ENCODE measurements at regions not wholly inside any gene's neighbourhood (a gene's known extent, or its start where the extent isn't known, plus 50 kb on each side); places are given as distances from the start of the nearest gene placed in this dataset.
A peak's percentile ranks its signal among the peaks of the same experiment; 100 is the strongest.
"Not testable (repeated sequence)": the region's sequence is repeated elsewhere in the genome, so short reads cannot be mapped to it uniquely, and the experiment has no call there.

GRCh38 chr13:22880741-22881720 is 299.7 kb upstream of the SGCG start:
- DNase-seq: no peak

- not testable (repeated sequence) for DNase-seq
These were observed 298.8 kb upstream of the SGCG start for GRCh38 chr13:22881721-22882608.

- no peak for DNase-seq
These were observed 297.4 kb upstream of the SGCG start for GRCh38 chr13:22883262-22883840.

- no peak for DNase-seq
These were observed 296.8 kb upstream of the SGCG start for GRCh38 chr13:22883956-22884355.

GRCh38 chr13:22886061-22886460 is 294.7 kb upstream of the SGCG start:
- DNase-seq: not testable (repeated sequence)

DNA sequence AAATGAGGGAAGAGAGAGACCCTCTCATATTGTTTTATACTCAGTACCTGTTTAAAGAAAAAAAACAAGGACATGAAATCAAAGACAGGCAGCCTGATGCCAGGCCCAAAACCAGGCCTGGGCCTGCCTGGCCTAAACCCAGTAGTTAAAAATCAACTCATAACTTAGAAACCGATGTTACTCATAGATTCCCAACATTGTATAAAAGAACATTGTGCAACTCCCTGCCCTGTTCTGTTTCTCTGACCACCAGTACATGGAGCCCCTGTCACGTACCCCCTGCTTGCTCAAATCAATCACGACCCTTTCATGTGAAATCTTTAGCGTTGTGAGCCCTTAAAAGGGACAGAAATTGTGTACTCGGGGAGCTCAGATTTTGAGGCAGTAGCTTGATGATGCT is 291.4 kb upstream of the SGCG start:
- not testable (repeated sequence) for DNase-seq

DNA sequence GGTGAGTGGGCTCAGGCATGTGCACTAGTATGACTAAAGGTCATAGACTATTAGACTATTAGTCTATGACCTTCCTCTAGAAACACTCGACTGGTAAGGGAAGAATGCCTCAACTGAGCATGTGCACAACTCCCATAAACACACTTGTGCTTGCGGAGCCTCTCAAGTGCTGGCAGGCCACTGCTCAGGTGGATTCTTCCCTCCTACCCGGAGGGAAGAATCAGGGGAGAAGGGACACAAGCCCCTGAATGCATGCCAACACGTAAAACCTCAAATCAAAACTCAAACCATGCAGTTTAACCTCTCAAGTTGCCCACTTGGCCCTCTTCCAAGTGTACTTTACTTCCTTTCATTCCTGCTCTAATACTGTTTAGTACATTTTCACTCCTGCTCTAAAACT is 287.6 kb upstream of the SGCG start:
- DNase-seq: no peak

GRCh38 chr13:22893777-22894176 is 287.0 kb upstream of the SGCG start:
- DNase-seq: no peak

DNA sequence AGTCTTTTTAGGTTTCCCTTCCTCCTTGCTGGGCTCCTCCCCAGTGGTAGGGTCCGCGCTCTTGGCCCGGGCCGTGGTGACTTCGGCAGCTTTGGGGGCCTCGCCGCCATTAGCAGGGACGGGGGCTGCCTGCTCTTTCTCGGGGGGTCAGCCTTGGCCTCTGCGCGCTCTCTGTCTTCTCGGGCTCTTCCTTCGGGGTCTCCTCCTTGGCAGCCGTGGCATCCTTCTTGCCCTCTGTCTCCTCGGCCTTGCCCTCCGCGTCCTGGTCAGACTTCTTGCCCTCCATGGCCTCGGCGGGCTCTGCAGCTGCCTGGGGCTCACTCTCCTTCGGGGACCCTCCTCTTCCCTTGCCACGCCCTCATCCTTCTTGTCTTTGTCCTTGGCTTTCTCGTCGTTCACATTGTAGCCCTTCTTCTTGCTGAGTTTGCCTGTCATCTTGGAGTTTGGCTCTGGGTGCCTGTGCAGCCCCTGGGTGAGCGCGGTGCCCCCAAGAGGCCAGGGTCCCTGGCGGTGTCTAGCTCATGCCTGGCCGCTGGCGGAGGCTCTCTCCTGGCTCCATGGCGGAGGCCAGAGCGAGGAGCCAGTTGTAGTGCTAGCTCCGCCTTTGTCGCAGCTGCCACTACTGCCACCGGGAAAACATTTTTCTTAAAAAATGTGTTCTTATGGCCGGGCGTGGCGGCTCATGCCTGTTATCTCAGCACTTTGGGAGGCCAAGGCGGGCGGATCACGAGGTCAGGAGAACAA is 283.0 kb upstream of the SGCG start:
- DNase-seq: no peak

DNA sequence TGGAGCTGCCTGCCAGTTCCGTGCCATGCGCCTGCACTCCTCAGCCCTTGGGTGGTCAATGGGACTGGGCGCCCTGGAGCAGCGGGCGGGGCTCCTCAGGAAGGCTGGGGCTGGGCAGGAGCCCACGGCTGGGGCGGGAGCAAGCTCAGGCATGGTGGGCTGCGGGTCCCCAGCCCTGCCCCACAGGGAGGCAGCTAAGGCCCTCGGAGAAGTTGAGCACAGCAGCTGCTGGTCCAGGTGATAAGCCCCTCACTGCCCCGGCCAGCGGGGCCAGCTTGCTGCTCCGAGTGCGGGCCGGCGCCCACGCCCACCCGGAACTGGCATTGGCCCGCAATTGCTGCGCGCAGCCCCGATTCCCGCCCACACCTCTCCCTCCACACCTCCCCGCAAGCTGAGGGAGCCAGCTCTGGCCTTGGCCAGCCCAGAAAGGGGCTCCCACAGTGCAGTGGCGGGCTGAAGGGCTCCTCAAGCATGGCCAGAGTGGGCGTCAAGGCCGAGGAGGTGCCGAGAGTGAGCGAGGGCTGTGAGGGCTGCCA is 280.3 kb upstream of the SGCG start:
- not testable (repeated sequence) for DNase-seq

GRCh38 chr13:22903301-22903700 is 277.5 kb upstream of the SGCG start:
- peak in 6 of 58 donors; percentile 4 to 19 (median 9) for DNase-seq

- no peak for DNase-seq
These were observed 276.9 kb upstream of the SGCG start for GRCh38 chr13:22903925-22904324.

DNA sequence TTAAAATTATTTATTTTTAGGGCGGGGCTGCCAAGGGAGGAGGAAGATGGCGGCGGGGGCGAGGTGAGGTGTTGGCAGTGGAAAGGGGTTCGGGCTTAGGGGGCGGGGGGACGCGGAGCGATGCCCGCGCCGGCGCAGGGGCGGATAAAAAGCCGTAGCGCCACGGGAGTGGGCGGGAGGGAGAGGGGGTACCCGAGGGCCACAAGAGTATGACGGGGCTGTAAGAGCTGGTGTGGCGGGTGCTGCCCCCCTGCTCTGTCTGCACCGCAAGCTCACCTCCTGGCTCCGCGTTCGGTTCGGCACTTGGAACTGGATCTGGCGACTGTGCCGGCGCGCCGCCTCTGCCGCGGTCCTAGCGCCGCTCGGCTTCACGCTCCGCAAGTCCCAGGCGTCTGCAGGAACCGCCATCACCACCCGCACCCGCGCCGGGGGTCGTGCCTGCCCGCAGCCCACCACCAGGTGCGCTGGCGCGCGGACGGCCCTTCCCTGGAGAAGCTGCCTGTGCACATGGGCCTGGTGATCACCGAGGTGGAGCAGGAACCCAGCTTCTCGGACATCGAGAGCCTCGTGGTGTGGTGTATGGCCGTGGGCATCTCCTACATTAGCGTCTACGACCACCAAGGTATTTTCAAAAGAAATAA is 265.2 kb upstream of the SGCG start:
- DNase-seq: peak in 53 of 58 donors; percentile 14 to 80 (median 56)

- peak in 1 of 58 donors; percentile 19 for DNase-seq
These were observed 264.5 kb upstream of the SGCG start for GRCh38 chr13:22916276-22916675.

GRCh38 chr13:22925881-22926747 is 254.7 kb upstream of the SGCG start:
- DNase-seq: peak in 6 of 58 donors; percentile 4 to 37 (median 21)

GRCh38 chr13:22926748-22927400 is 253.9 kb upstream of the SGCG start:
- DNase-seq: no peak

DNA sequence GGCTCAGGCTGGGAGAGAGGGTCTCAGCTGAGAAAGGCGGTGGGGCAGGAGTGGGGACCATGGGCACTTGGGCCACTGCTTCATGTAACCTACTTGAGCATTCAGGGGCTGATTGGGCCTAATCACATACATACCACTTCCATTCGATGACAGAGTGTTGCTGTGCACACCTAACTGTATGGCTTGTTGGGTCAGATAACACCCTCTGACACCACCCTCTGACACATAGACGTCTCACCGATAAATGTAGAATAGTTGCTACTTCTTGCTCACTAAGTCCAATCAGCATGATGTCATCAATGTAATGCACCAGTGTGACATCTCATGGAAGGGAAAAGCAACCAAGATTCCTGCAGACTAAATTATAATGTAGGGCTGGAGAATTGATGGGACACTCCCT is 252.9 kb upstream of the SGCG start:
- not testable (repeated sequence) for DNase-seq

DNA sequence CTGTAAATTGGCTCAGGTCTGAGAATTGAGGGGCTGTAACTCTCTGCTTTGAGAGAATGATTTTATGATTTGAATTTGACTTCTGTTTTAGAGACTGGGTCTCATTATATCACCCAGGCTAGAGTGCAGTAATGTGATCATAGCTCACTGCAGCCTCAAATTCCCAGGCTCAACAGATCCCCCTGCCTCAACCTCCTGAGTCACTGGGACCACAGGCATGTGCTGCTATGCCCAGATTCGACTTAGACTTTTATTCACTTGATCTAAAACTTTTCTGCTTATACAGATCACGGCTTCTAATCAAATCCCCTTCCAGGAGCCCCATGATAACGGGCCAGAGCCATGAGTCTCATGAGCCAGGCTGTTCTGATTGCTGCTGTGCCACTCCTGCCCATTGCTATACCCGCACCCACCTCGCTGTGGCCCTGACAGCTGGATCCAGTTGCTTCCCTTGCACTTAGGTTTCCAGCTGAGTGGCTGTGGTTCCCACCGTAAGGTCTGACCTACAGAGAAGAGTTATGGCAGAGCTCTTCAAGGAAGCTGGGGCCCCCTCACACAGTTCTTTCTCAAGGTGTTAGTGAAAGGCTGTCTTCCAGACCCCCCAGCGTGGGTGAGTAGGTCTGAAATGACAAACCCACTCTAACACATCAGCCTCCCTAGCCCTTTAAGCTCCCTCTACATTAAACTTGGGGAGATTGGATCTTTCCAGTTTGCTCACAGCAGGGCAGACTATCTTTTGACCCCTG is 251.2 kb upstream of the SGCG start:
- DNase-seq: no peak

Data from anterior cingulate cortex (tissue), 58 donors.